GM21723 (cell line): ENCODE measurements at regions not wholly inside any gene's neighbourhood (a gene's known extent, or its start where the extent isn't known, plus 50 kb on each side); places are given as distances from the start of the nearest gene placed in this dataset.

Experiments
- ATAC-seq: cut with Tn5 transposase; IDR thresholded peaks from one replicate; pipeline ENCODE4 v1.9.1; 2021; ENCODE audit warnings: mild to moderate bottlenecking, moderate library complexity; ENCODE audit not compliant: unreplicated experiment

DNA sequence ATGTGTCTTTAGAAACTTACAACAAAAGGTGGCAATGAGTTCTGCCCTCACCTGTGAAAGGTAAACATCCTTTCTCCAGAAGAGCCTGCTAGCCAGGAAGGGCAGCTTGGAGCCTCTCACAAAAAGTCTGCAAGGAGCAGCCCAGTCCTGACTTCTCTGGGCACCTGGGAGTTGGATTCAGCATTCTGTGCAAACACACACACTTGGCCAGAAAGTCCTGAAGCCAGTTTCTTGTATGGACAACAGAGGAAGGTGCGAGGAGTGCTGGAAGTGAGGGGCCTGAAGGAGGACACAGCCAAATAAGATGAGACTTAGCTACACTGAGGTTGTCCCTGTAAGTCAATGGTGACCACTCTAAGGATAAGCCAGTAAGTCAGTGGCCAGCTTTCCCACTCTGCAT is 52.4 kb upstream of the SLC1A4 start:
- no peak for ATAC-seq

DNA sequence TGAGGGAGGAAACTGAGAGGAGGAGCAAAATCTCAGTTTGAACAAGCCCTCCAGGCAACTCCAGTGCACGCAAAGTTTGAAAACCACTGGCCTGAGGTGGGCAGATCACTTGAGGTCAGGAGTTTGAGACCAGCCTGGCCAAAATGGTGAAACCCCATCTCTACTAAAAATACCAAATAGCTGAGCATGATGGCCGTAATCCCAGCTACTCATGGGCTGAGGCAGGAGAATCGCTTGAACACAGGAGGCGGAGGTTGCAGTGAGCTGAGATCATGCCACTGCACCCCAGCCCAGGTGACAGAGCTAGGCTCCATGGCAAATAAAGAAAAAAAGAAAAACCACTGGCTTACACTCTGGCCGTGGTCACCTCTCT is 51.9 kb upstream of the SLC1A4 start:
- ATAC-seq, result peak; percentile 0

DNA sequence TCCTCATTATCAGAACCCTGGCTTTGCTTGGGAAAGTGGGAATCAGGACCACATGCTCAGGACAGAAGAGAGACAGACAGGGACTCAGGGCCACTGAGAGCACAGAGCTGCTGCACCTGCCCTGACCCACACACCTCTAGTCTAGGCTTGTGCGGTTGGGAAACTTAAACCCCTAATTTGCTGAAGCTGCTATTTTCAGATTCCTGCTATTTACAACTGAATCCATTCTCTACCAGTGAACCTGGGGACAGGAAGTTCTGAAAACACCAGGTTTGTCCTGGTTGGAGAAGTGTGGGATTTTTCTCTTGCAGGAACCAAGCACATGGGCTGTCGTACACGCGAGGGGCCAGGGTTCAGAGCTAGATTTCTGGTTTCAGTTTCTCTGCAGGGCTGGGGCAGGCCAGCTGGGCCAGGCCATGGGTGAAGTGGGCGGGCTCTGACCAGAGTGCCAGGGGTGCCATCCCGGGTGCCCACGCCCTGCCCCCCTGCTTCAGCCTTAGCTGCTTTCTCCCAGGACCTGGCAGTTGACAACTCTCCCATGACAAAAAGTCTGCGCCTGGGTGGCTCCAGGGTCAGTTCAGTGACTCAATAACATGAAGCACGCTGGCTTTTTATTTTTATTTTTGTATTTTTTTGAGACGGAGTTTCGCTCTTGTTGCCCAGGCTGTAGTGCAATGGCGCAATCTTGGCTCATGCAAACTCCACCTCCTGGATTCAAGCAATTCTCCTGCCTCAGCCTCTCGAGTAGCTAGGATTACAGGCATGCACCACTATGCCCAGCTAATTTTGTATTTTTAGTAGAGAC is 51.3 kb upstream of the SLC1A4 start:
- peak; percentile 48 for ATAC-seq

DNA sequence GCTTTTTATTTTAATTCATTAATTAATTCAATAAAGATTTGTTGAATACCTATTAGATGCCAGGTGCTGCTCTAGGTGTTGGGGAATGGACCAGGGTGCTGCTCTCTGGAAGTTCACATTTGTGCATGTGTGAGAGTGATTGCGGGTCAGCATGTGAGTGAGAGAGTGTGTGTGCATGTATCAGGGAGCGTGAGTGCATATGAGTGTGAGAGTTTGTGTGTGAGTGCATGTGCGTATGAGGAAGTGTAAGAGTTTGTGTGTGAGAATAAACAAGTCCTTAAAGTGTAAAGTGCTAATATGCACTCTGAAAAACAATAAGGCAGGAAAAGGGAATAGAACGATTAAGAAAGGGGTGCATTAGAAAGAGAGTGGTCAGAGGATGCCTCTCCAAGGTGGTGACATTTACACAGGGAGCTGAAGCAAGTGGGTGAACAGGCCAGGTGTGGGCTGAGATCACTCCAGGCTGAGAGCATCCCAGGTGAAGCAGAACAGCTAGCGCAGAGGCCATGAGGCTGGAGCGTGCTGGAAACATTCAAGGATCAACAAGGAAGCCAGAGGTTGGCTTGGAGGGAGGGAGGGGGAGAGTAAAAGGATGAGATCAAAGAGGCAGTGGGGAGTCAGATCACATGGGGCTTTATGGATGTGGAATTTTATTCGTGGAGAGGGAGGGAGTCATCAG is 50.5 kb upstream of the SLC1A4 start:
- no peak for ATAC-seq

DNA sequence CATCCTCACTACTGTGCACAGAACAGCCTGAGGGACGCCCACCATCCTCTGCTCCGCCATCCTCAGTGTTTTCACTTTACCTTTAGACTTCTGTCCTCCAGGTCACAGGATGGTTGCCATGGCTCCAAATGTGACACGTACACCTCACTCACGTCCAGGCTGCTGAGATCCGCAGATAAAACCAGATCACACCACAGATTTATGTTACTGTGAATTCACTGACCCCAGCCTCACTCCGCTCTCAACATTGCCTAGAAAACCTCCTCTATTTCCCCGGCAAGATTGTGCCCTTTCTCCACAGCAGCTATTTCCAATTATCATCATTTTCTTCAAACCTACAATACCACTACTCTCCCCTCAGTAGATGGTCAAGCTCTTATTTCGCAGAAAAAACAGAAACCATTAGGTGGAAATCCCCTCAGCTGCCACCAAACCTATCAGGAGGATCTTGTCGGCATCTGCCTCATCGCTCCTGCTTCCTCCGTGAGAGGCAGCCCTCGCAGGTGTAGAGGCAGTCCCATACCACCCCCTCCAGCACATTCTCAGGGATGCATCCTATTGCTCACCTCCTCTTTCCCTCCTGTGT is 49.8 kb upstream of the SLC1A4 start:
- ATAC-seq, result peak; percentile 45
